Transverse colon (tissue), 4 donors: ENCODE measurements at regions not wholly inside any gene's neighbourhood (a gene's known extent, or its start where the extent isn't known, plus 50 kb on each side); places are given as distances from the start of the nearest gene placed in this dataset.

Experiments
- DNase-seq: peaks from one replicate; pipeline ENCODE4 v3.0.0-alpha.2; 2019
- H3K27ac ChIP-seq, 4 donors: fragments of 200-600 bp; sonication (generic); 2 replicates each; pipeline ENCODE4 v1.5.1; 2016 to 2018; ENCODE audit warnings: inconsistent platforms in 4 of 4
- H3K27me3 ChIP-seq: fragments of 200-600 bp; sonication (generic); 2 replicates; pipeline ENCODE4 v1.5.1; 2017; ENCODE audit warnings: inconsistent platforms
- H3K36me3 ChIP-seq, 4 donors: fragments of 200-600 bp; sonication (generic); 2 replicates each; pipeline ENCODE4 v1.5.1; 2017 to 2019; ENCODE audit warnings: inconsistent platforms in 4 of 4
- H3K4me1 ChIP-seq, 4 donors: fragments of 200-600 bp; sonication (generic); 2 replicates each; pipeline ENCODE4 v1.5.1; 2017 to 2020; ENCODE audit warnings: inconsistent platforms in 4 of 4
- H3K4me3 ChIP-seq, 4 donors: fragments of 200-600 bp; sonication (generic); 1 replicate in 1 of 4; 2 replicates in 3 of 4; pipeline versions ENCODE4 v1.5.1 to v1.6.1; 2017 to 2019; ENCODE audit warnings: inconsistent platforms in 4 of 4
- H3K9me3 ChIP-seq, 2 donors: fragments of 200-600 bp; sonication (generic); 2 replicates each; pipeline ENCODE4 v1.5.1; 2017 to 2019; ENCODE audit warnings: inconsistent platforms in 2 of 2
- CTCF ChIP-seq, 5 experiments: fragments of 200-600 bp in 3 of 5; fragments of 450-650 bp in 2 of 5; sonication (generic) in 3 of 5; IDR thresholded peaks; 1 replicate in 2 of 5; 2 replicates in 3 of 5; pipeline ENCODE4 v1.5.1; 2016 to 2017; ENCODE audit warnings: antibody characterized with exemption in 5 of 5, inconsistent platforms in 3 of 5, mild to moderate bottlenecking in 2 of 5, moderate library complexity in 1 of 5
- EP300 ChIP-seq: sonication (generic); formaldehyde crosslinking; IDR thresholded peaks from one replicate; pipeline ENCODE4 v1.6.1; 2017; ENCODE audit warnings: antibody characterized with exemption, low read depth
- POLR2A ChIP-seq: fragments of 450-650 bp; IDR thresholded peaks from one replicate; pipeline ENCODE4 v1.6.1; 2016; ENCODE audit warnings: antibody characterized with exemption, mild to moderate bottlenecking, moderate library complexity
- POLR2AphosphoS5 ChIP-seq, 3 donors: sonication (generic); formaldehyde crosslinking; IDR thresholded peaks; one replicate each; pipeline ENCODE4 v1.6.1; 2016; ENCODE audit warnings: antibody characterized with exemption in 3 of 3
- WGBS, 2 donors: methylation state at CpG; one replicate each; pipeline ENCODE4 v1.1.5; 2018; ENCODE audit warnings: low coverage in 1 of 2; 5-methylcytosine and 5-hydroxymethylcytosine counted together
- in situ Hi-C, 4 donors: fragments of 200-750 bp; cut with MboI; loops; one replicate each; pipeline versions ENCODE4 v1.15.0 to v1.15.1; 2017; ENCODE audit warnings: low sequenced_read_pairs in 3 of 4, low pct_ligation_motif_present in 1 of 4, low pct_unique_long_range_greater_than_20kb in 1 of 4
- intact Hi-C: fragments of 100-400 bp; cut with DNase I; formaldehyde crosslinking; loops from one replicate; pipeline ENCODE4 v1.15.1; 2023; ENCODE audit warnings: low total_unique reads

GRCh38 chr10:107616463-107617410 is 452.2 kb upstream of the SORCS1 start:
- in situ Hi-C loops = no loop called here
- Histone ChIP-seq H3K27ac (no peak overlapping the region), H3K4me1 (no peaks in the 10 kb centered on the region), H3K27me3 (no peaks in the 10 kb centered on the region), H3K36me3 (no peaks in the 10 kb centered on the region), H3K9me3 (no peaks in the 10 kb centered on the region), H3K4me3 (no peak overlapping the region)
- 66 to 87% methylated on average over 3 to 4 of the region's 4 CpGs for WGBS, 2 donors
- intact Hi-C loops = loop anchor here (5.0 kb wide), 1 partner anchor 491 kb away; no protein-coding TSS in a partner anchor
- DNase-seq = no peak
- TF ChIP-seq EP300 = no peak
- TF ChIP-seq POLR2AphosphoS5 (IDR thresholded peaks at IDR 0.05) = no peak
- TF ChIP-seq POLR2A = no peak
- TF ChIP-seq CTCF (IDR thresholded peaks at IDR 0.05) = no peak

GRCh38 chr10:107616031-107616430 is 451.5 kb upstream of the SORCS1 start:
- in situ Hi-C loops (no loop called here), intact Hi-C loops (loop anchor here (5.0 kb wide), 1 partner anchor 491 kb away; no protein-coding TSS in a partner anchor)
- Histone ChIP-seq H3K36me3 (no peaks in the 10 kb centered on the region), H3K9me3 (no peaks in the 10 kb centered on the region), H3K4me1 (no peaks in the 10 kb centered on the region), H3K27ac (no peak overlapping the region), H3K27me3 (no peaks in the 10 kb centered on the region), H3K4me3 (no peak overlapping the region)
- no peak for DNase-seq
- TF ChIP-seq CTCF (IDR thresholded peaks at IDR 0.05) = no peak
- TF ChIP-seq EP300 = no peak
- TF ChIP-seq POLR2A = no peak
- no peak for TF ChIP-seq POLR2AphosphoS5 (IDR thresholded peaks at IDR 0.05)

GRCh38 chr10:107614939-107615685 is 450.6 kb upstream of the SORCS1 start:
- H3K4me1 ChIP-seq = no peaks in the 10 kb centered on the region
- WGBS, 2 donors = 82 to 88% methylated on average over 8 of the region's 8 CpGs
- H3K27ac ChIP-seq = no peak overlapping the region
- no peaks in the 10 kb centered on the region for H3K36me3 ChIP-seq
- no peaks in the 10 kb centered on the region for H3K27me3 ChIP-seq
- intact Hi-C loops = loop anchor here (5.0 kb wide), 1 partner anchor 492 kb away; no protein-coding TSS in a partner anchor
- in situ Hi-C loops = no loop called here
- DNase-seq = no peak
- no peaks in the 10 kb centered on the region for H3K9me3 ChIP-seq
- no peak overlapping the region for H3K4me3 ChIP-seq
- TF ChIP-seq POLR2A (no peak), CTCF (IDR thresholded peaks at IDR 0.05) (no peak), EP300 (no peak), POLR2AphosphoS5 (IDR thresholded peaks at IDR 0.05) (no peak)

GRCh38 chr10:107611115-107611514 is 446.6 kb upstream of the SORCS1 start:
- DNase-seq = no peak
- H3K36me3 ChIP-seq = no peaks in the 10 kb centered on the region
- in situ Hi-C loops (no loop called here), intact Hi-C loops (no loop called here)
- no peaks in the 10 kb centered on the region for H3K4me1 ChIP-seq
- H3K9me3 ChIP-seq = no peaks in the 10 kb centered on the region
- no peak for TF ChIP-seq POLR2AphosphoS5 (IDR thresholded peaks at IDR 0.05)
- TF ChIP-seq CTCF (IDR thresholded peaks at IDR 0.05) = no peak
- TF ChIP-seq EP300 = no peak
- TF ChIP-seq POLR2A = no peak
- H3K27me3 ChIP-seq = no peaks in the 10 kb centered on the region
- no peak overlapping the region for H3K27ac ChIP-seq
- no peak overlapping the region for H3K4me3 ChIP-seq
